GM12872 (cell line): ENCODE measurements at regions not wholly inside any gene's neighbourhood (a gene's known extent, or its start where the extent isn't known, plus 50 kb on each side); places are given as distances from the start of the nearest gene placed in this dataset.

Experiments used
- CTCF ChIP-seq: IDR thresholded peaks from 3 replicates; pipeline ENCODE4 v1.5.1; 2011; ENCODE audit warnings: low read depth, mild to moderate bottlenecking, low read length, moderate library complexity; ENCODE audit not compliant: insufficient read depth

GRCh38 chr6:74060354-74060753, 364.4 kb downstream of the CD109 start:
- TF ChIP-seq CTCF, result no peak

DNA sequence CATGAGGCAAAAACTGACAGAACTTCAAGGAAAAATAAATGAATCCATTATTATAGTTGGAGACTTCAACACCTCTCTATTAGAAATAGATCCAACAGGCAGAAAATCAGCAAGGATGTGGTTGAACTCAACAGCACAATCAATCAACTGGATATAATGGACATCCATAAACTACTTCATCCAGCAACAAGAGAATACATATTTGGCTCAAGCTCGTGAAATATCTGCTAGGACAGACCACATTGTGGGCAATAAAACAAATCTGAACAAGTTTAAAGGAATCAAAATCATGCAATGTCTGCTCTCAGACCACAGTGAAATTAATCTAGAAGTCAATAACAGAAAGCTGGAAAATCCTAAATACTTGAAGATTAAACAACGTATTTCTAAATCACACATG, 362.6 kb downstream of the CD109 start:
- TF ChIP-seq CTCF, result no peak

DNA sequence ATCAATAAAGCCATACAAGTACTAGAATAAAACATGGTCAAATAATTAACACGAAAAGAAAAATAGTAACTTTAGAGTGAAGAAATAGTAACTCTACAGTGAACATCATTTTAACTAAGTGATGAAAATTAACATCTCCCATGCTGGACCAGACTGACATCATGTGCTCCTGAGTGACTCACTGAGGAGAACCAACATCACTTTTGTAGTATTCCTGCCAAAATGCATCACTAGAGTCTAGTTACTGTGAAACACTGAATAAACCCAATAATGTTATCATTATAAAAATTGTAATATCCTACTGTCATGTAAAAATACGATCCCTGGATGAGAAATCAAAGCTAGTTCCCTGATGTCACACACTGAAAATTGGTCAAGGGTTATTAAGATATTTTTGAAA, 361.3 kb downstream of the CD109 start:
- TF ChIP-seq CTCF, result no peak

- TF ChIP-seq CTCF, result no peak
These were observed 358.2 kb downstream of the CD109 start for GRCh38 chr6:74054190-74054589.

GRCh38 chr6:74050921-74051320, 354.9 kb downstream of the CD109 start:
- TF ChIP-seq CTCF, result no peak

DNA sequence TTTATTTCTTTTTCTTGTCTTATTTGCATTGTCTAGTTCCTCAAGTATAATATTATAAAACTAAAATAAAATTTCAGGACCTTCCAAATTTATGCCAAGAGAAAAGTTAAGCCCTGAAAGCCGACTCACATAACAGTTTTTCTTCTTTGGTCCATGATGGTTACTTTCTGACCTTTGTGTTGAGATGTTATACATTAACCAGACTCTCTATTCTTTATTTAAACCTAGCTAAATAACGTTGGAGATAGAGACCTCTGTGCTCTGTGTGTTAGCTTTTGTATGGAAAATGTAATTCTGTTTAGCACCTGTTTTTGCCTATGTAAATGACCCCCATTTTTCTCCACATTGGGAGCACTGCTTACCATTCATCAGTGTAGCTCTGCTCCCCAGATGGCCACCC, 352.4 kb downstream of the CD109 start:
- no peak for TF ChIP-seq CTCF

DNA sequence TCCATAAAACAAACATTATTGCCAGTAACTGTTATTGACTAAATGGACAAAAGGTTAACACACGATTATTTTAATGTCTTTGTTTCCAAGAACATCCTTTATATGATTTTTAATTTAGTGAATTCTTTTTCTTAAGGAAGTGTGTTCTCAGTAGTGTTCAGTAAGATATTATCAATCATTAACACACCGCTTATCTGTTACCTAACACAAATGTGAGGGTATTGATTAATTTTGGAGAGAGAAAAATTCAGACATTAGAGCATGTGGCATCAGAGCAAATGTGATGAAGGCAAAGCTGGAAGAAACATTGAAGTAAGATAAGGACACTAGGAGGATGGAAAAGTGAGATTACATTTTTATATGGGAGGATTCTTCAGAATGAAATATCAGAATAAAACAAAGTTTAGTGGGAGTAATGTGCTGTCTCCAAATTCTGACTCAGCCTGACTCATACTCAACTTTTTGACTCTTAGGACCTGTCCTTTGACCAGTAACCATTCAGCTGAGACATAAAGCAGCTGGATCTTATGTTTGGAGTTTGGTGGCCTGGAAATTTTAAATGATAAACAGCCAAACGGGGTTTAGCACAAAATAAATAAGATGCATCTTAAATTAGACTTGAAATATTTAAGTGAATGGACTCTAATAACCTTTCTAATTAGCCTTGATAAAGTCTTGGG, 348.6 kb downstream of the CD109 start:
- TF ChIP-seq CTCF, result no peak
